Heart left ventricle (tissue), 16 donors: ENCODE measurements at regions not wholly inside any gene's neighbourhood (a gene's known extent, or its start where the extent isn't known, plus 50 kb on each side); places are given as distances from the start of the nearest gene placed in this dataset.

Source experiments
- ATAC-seq, 4 donors: fragments of 200-7000 bp; cut with Tn5 transposase; one replicate each; pipeline ENCODE4 v1.9.1; 2020 to 2022; ENCODE audit warnings: moderate library complexity in 4 of 4, mild to moderate bottlenecking in 3 of 4, moderate number of reproducible peaks in 1 of 4
- DNase-seq, 5 donors: peaks; one replicate each; pipeline ENCODE4 v3.0.0-alpha.2; 2020
- H3K27ac ChIP-seq, 12 donors: fragments of 200-600 bp; sonication (generic) in 4 of 12; one replicate each; pipeline versions ENCODE4 v1.5.0 to v1.8.0; 2016 to 2022; ENCODE audit warnings: mild to moderate bottlenecking in 2 of 12
- H3K27me3 ChIP-seq, 9 donors: fragments of 200-600 bp; sonication (generic) in 2 of 9; one replicate each; pipeline versions ENCODE4 v1.5.1 to v1.8.0; 2016 to 2022; ENCODE audit warnings: mild to moderate bottlenecking in 3 of 9
- H3K36me3 ChIP-seq, 9 donors: fragments of 200-600 bp; sonication (generic) in 2 of 9; one replicate each; pipeline versions ENCODE4 v1.5.0 to v1.8.0; 2018 to 2022; ENCODE audit warnings: mild to moderate bottlenecking in 2 of 9
- H3K4me1 ChIP-seq, 12 donors: fragments of 200-600 bp; sonication (generic) in 4 of 12; one replicate each; pipeline versions ENCODE4 v1.5.0 to v1.8.0; 2016 to 2022; ENCODE audit warnings: mild to moderate bottlenecking in 3 of 12
- H3K4me3 ChIP-seq, 12 donors: fragments of 200-600 bp; sonication (generic) in 4 of 12; one replicate each; pipeline versions ENCODE4 v1.5.0 to v1.8.0; 2017 to 2022; ENCODE audit warnings: mild to moderate bottlenecking in 9 of 12, moderate library complexity in 4 of 12
- H3K9me3 ChIP-seq, 12 donors: fragments of 200-600 bp; sonication (generic) in 4 of 12; one replicate each; pipeline versions ENCODE4 v1.5.0 to v1.8.0; 2016 to 2022; ENCODE audit warnings: mild to moderate bottlenecking in 1 of 12
- POLR2A ChIP-seq, 2 donors: fragments of 450-650 bp; IDR thresholded peaks; one replicate each; pipeline ENCODE4 v1.6.1; 2017; ENCODE audit warnings: antibody characterized with exemption in 2 of 2, mild to moderate bottlenecking in 2 of 2, moderate library complexity in 2 of 2
- WGBS, 4 donors: extraction: QIAGEN DNeasy Blood & Tissue Kit in 2 of 4; methylation state at CpG; one replicate each; pipeline versions ENCODE4 v1.1.5 to v1.1.7; 2013 to 2018; 5-methylcytosine and 5-hydroxymethylcytosine counted together
- intact Hi-C, 10 donors: fragments of 100-400 bp; cut with DNase I; formaldehyde crosslinking; loops; one replicate each; pipeline versions ENCODE4 v1.11.1 to v1.14.2; 2022
- TF ChIP-seq, protein P1 (sequence below), 12 donors: fragments of 200-600 bp; sonication (generic) in 4 of 12; IDR thresholded peaks; one replicate each; pipeline versions ENCODE4 v1.5.0 to v1.8.0; 2018 to 2022; ENCODE audit warnings: antibody characterized with exemption in 12 of 12, mild to moderate bottlenecking in 5 of 12
- donor health status: ischemic (EF 13 %, LVEDD 7.1; RV severe dilation, severe dysfunction).
- donor health status: healthy with polysubstance abuse.
- donor health status: DM: no; HTN: yes; CAD: no.
- donor health status: DM: no; HTN: no; CAD: no.
- donor health status: ischemic (EF 25% LVEDD 6.9; RV normal size, moderate dysfunction).
- donor health status: ischemic (EF 25% LVEDD 5.7; RV mildly dilated, moderate dysfunction).
- donor health status: healthy.
- donor health status: DM: yes; HTN: yes; CAD: no.
- donor health status: ischemic (EF 35%, LVEDD 5.7; RV mildly dilated, moderate dysfunction).
- donor health status: nonischemic (EF 11% LVEDD 7.7; RV severe dilation, severe dysfunction).
- donor health status: DM: yes; HTN: yes; CAD: no.
- donor health status: PGD.
- donor health status: ischemic (EF 29% LVEDD 5.4; RV normal size, mild dysfunction).
- donor health status: nonischemic (EF 23%, LVEDD 6.1; RV moderate dilation, normal function).

DNA sequence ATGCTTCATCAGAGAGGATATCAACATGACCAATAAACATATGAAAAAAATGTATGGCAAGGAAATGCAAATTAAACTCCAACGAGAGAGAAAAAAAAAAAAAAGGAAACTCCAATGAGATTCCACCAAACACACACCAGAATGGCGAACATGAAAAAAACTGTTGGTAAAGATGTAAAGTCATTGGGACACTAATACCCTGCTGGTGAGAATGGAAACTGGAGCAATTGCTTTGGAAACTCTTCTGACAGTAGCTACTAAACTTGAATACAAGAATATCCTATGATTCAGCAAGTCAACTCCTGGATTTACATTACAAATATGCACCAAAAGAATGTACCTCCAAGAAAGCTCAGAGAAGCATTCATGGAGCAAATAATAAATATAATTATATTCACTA is 260.7 kb upstream of the ECI2 start:
- Histone ChIP-seq H3K27me3 (no peaks in the 10 kb centered on the region), H3K36me3 (no peaks in the 10 kb centered on the region), H3K4me3 (no peak overlapping the region), H3K9me3 (no peaks in the 10 kb centered on the region), H3K27ac (no peak overlapping the region), H3K4me1 (peaks cover 0 to 25% (median 2%) of the 10 kb centered on the region in 12 donors)
- intact Hi-C loops = no loop called here
- DNase-seq = no peak
- 79 to 85% (median 83%) methylated on average over 2 of the region's 2 CpGs for WGBS, 4 donors
- ATAC-seq = no peak
- TF ChIP-seq, protein P1, sequence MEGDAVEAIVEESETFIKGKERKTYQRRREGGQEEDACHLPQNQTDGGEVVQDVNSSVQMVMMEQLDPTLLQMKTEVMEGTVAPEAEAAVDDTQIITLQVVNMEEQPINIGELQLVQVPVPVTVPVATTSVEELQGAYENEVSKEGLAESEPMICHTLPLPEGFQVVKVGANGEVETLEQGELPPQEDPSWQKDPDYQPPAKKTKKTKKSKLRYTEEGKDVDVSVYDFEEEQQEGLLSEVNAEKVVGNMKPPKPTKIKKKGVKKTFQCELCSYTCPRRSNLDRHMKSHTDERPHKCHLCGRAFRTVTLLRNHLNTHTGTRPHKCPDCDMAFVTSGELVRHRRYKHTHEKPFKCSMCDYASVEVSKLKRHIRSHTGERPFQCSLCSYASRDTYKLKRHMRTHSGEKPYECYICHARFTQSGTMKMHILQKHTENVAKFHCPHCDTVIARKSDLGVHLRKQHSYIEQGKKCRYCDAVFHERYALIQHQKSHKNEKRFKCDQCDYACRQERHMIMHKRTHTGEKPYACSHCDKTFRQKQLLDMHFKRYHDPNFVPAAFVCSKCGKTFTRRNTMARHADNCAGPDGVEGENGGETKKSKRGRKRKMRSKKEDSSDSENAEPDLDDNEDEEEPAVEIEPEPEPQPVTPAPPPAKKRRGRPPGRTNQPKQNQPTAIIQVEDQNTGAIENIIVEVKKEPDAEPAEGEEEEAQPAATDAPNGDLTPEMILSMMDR (IDR thresholded peaks at IDR 0.05) = no peak
- no peak for TF ChIP-seq POLR2A (IDR thresholded peaks at IDR 0.05)

DNA sequence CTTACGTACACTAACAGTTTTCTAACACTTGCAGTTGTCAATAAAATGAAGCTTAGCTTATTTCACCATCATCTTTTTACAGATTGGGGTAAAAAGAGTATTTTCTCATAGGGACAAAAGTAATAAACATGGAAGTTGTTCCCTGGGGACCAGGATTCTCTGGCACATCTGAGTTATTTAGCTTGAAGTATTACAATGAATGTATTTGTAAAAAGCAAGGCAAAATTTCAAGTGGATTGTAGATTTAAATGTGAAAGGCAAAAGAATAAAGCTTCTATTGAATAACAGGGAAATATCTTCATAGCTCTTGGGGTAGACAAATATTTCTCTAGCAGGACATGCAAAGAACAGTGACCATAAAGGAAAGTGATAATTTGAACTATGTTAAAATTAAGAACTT is 260.0 kb upstream of the ECI2 start:
- H3K27ac ChIP-seq = no peak overlapping the region

DNA sequence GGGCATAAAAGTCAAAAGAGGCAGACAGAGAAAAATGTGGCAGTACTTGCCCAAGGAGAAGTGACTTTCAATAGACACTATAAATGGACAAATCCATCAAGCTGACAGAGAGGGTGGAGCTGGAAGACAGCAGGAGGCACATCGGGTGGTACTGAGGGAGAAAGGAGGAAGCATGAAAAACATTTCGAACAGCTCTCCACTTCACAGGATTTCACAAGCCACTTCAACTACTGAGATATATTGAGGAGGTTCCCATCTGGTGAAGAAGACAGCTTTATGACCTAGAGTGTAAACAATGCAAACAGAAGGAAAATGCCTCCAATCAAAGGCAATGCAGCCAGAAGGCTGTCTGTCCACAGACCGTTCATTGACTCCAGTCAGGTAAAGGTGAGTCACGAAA is 259.4 kb upstream of the ECI2 start:
- H3K36me3 ChIP-seq = no peaks in the 10 kb centered on the region
- 75 to 86% (median 78%) methylated on average over 4 of the region's 4 CpGs for WGBS, 4 donors
- intact Hi-C loops = no loop called here

More for the DNA sequence above, 260.0 kb upstream of the ECI2 start:
- intact Hi-C loops = no loop called here
- Histone ChIP-seq H3K4me1 (peaks cover 0 to 25% (median 2%) of the 10 kb centered on the region in 12 donors), H3K27me3 (no peaks in the 10 kb centered on the region), H3K9me3 (no peaks in the 10 kb centered on the region), H3K36me3 (no peaks in the 10 kb centered on the region), H3K4me3 (no peak overlapping the region)
- DNase-seq = no peak
- 93 to 94% (median 93%) methylated on average over 1 of the region's 1 CpG for WGBS, 4 donors
- ATAC-seq = no peak
- no peak for TF ChIP-seq POLR2A (IDR thresholded peaks at IDR 0.05)
- TF ChIP-seq, protein P1 (IDR thresholded peaks at IDR 0.05) = no peak

DNA sequence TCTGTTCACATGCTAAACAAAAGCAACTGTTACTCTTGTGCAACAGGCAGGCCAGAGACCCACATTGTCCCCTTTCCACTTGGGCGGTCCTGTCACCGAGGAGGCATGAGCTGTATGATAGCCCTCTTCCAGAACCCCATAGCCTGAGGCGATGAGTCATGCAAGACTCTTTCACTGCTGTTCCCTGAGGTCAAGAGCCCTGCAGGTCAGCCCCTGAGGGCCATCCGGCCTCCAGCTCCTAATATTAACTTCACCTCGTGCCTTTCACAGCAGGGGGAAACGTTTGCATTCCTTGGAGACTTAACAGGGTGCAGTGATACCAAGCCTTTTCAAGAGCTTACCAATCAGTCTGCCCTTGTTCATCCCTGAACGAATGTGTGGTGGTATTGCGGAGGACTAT is 253.3 kb upstream of the ECI2 start:
- Histone ChIP-seq H3K4me3 (no peak overlapping the region), H3K9me3 (peaks cover 0 to 15% (median 10%) of the 10 kb centered on the region in 12 donors), H3K27me3 (no peaks in the 10 kb centered on the region), H3K36me3 (no peaks in the 10 kb centered on the region), H3K27ac (no peak overlapping the region), H3K4me1 (peaks cover 0 to 2% (median 0%) of the 10 kb centered on the region in 12 donors)
- DNase-seq = no peak
- TF ChIP-seq POLR2A (IDR thresholded peaks at IDR 0.05) = no peak
- TF ChIP-seq, protein P1 (IDR thresholded peaks at IDR 0.05) = no peak
- ATAC-seq = peak in 1 of 4 donors; percentile 16
- intact Hi-C loops = no loop called here
- 60 to 69% (median 66%) methylated on average over 8 of the region's 8 CpGs for WGBS, 4 donors

More for the DNA sequence above, 259.4 kb upstream of the ECI2 start:
- Histone ChIP-seq H3K9me3 (no peaks in the 10 kb centered on the region), H3K4me1 (peaks cover 0 to 20% (median 2%) of the 10 kb centered on the region in 12 donors), H3K27me3 (no peaks in the 10 kb centered on the region), H3K4me3 (no peak overlapping the region), H3K27ac (no peak overlapping the region)
- DNase-seq (no peak), ATAC-seq (no peak)
- TF ChIP-seq, protein P1 (IDR thresholded peaks at IDR 0.05) = no peak
- TF ChIP-seq POLR2A (IDR thresholded peaks at IDR 0.05) = no peak
